ENCODE measurements at regions not wholly inside any gene's neighbourhood (a gene's known extent, or its start where the extent isn't known, plus 50 kb on each side); places are given as distances from the start of the nearest gene placed in this dataset.

DNA sequence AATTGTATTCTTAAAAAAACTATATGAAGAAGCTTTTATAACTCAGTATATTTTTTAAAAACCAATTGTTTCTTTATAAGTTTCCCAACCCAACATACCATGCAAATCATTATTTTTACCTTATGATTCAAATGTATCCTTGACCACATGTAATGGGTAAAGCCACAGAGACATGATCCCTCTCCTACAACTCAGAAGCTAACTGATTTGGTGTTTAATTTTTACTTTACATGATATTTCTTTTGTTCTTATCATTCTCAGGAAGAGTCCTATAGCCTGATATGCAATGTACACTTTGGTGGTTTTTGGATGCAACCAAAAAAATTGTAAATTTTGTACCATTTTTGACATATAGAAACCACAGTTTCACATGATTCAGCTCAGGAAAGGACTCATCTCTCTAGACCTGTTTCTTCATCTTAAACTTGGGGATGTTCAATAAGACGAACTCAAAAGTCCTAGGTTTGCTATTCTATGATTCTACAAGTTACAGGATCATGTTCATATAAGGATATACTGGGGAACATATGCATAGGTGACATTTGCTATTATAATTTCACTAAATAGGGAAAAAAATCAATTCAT, 85.2 kb upstream of the RBBP8 start:
- no peak overlapping the region for H3K4me3 ChIP-seq (ENCODE audit: low read depth, low read length)
- no peak for DNase-seq (ENCODE audit: low read depth)
- TF ChIP-seq POLR2A (IDR thresholded peaks at IDR 0.05; ENCODE audit: extremely low read depth, insufficient read length): no peak
- TF ChIP-seq, protein P1, sequence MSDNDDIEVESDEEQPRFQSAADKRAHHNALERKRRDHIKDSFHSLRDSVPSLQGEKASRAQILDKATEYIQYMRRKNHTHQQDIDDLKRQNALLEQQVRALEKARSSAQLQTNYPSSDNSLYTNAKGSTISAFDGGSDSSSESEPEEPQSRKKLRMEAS (IDR thresholded peaks at IDR 0.05; ENCODE audit: low read depth, low read length): no peak
- no peak for TF ChIP-seq MYC (IDR thresholded peaks at IDR 0.05; ENCODE audit: low read depth, low read length)
- TF ChIP-seq, protein P2, sequence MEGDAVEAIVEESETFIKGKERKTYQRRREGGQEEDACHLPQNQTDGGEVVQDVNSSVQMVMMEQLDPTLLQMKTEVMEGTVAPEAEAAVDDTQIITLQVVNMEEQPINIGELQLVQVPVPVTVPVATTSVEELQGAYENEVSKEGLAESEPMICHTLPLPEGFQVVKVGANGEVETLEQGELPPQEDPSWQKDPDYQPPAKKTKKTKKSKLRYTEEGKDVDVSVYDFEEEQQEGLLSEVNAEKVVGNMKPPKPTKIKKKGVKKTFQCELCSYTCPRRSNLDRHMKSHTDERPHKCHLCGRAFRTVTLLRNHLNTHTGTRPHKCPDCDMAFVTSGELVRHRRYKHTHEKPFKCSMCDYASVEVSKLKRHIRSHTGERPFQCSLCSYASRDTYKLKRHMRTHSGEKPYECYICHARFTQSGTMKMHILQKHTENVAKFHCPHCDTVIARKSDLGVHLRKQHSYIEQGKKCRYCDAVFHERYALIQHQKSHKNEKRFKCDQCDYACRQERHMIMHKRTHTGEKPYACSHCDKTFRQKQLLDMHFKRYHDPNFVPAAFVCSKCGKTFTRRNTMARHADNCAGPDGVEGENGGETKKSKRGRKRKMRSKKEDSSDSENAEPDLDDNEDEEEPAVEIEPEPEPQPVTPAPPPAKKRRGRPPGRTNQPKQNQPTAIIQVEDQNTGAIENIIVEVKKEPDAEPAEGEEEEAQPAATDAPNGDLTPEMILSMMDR (IDR thresholded peaks at IDR 0.05; ENCODE audit: low read depth, low read length): no peak

DNA sequence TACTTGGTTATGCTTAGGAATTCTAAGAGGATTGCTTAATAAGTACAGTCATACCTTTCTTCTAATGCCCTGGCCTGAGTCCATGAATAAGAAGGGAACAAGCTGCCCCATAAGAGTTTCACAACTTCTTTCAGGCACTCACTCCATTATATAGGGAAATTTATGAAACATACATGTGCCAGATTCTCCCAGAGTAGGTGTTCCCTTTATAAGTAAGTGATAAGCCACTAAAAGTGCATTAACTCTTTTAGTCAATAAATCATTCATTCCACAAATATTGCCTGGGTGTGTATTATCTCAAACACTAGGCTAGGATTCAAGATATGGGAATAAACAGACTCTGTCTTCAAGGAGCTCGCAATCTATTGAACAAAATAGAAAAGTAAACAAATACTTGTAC, 84.5 kb upstream of the RBBP8 start:
- no peak overlapping the region for H3K4me3 ChIP-seq (ENCODE audit: low read depth, low read length)
- no peak for DNase-seq (ENCODE audit: low read depth)
- TF ChIP-seq, protein P2 (IDR thresholded peaks at IDR 0.05; ENCODE audit: low read depth, low read length): no peak
- TF ChIP-seq POLR2A (IDR thresholded peaks at IDR 0.05; ENCODE audit: extremely low read depth, insufficient read length) (no peak), MYC (IDR thresholded peaks at IDR 0.05; ENCODE audit: low read depth, low read length) (no peak)
- TF ChIP-seq, protein P1 (IDR thresholded peaks at IDR 0.05; ENCODE audit: low read depth, low read length): no peak

DNA sequence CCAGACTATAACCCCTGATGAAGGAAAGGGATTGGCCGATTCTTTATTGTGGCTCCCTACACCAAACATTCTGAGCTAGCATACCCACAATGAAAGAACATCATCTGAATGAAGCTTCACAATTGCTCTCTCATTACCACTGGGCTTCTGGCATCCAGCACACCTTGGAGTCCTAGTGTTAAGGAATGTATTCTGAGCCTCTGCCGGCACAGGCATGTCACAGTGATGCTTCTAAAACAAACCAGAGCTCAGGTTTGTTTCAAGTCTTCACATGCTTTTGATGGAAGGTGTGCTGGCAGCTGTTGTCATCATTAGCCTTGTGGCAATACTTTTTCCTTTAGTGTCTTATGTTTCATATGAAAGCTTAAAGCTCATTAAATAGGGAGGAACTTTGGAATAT, 76.3 kb upstream of the RBBP8 start:
- TF ChIP-seq POLR2A (IDR thresholded peaks at IDR 0.05; ENCODE audit: extremely low read depth, insufficient read length) (no peak), MYC (IDR thresholded peaks at IDR 0.05; ENCODE audit: low read depth, low read length) (no peak)
- TF ChIP-seq, protein P1 (IDR thresholded peaks at IDR 0.05; ENCODE audit: low read depth, low read length): no peak
- TF ChIP-seq, protein P2 (IDR thresholded peaks at IDR 0.05; ENCODE audit: low read depth, low read length): no peak
- no peak for DNase-seq (ENCODE audit: low read depth)
- no peak overlapping the region for H3K4me3 ChIP-seq (ENCODE audit: low read depth, low read length)

DNA sequence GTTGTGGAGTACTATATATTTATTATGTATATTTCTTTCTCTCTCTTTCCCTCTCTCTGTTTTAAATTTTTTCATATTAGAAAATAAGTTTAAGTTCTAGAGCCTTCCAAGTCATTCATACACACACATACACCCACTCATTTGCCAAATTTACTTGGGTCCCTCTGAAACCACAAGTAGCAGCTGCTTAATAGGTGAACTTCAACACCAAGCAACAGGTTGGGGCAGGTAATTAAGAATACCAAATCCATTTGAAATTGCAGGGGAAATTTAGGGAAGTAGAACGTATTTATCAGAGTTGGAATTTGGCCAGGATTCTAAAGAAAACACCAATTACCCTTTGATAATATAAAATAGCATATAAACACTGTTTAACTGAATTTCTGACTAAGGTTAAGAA, 75.0 kb upstream of the RBBP8 start:
- TF ChIP-seq, protein P2 (IDR thresholded peaks at IDR 0.05; ENCODE audit: low read depth, low read length): no peak
- TF ChIP-seq POLR2A (IDR thresholded peaks at IDR 0.05; ENCODE audit: extremely low read depth, insufficient read length) (no peak), MYC (IDR thresholded peaks at IDR 0.05; ENCODE audit: low read depth, low read length) (no peak)
- DNase-seq (ENCODE audit: low read depth): no peak
- no peak overlapping the region for H3K4me3 ChIP-seq (ENCODE audit: low read depth, low read length)

DNA sequence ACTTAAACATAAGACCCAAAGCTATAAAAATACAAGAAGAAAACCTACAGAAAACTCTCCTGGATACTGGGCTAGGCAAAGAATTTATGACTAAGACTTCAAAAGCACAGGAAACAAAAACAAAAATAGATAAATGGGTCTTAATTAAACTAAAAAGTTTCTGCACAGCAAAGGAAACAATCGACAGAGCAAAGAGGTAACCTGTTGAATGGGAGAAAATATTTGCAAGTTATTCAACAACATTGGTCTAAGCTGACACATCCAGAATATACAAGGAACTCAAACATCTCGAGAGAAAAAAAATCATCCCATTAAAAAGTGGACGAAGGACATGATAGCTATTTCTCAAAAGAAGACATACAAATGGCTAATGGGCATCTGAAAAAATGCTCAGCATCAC, 72.3 kb upstream of the RBBP8 start:
- TF ChIP-seq, protein P2 (IDR thresholded peaks at IDR 0.05; ENCODE audit: low read depth, low read length): no peak
- no peak for TF ChIP-seq POLR2A (IDR thresholded peaks at IDR 0.05; ENCODE audit: extremely low read depth, insufficient read length)
- TF ChIP-seq, protein P1 (IDR thresholded peaks at IDR 0.05; ENCODE audit: low read depth, low read length): no peak
- no peak for TF ChIP-seq MYC (IDR thresholded peaks at IDR 0.05; ENCODE audit: low read depth, low read length)
- DNase-seq (ENCODE audit: low read depth): no peak
- no peak overlapping the region for H3K4me3 ChIP-seq (ENCODE audit: low read depth, low read length)
